HCT116 (cell line): ENCODE measurements at regions not wholly inside any gene's neighbourhood (a gene's known extent, or its start where the extent isn't known, plus 50 kb on each side); places are given as distances from the start of the nearest gene placed in this dataset.

Source experiments
- ATAC-seq: fragments of 200-7000 bp; cut with Tn5 transposase; 2 replicates; pipeline ENCODE4 v1.9.1; 2020; ENCODE audit warnings: mild to moderate bottlenecking, moderate library complexity
- BruUV-seq: library from RNA; stranded (reverse); fragments of 400-500 nt; replicated peaks from 2 replicates; lab custom pipeline; 2021; lab: Mats Ljungman, UMichigan
- CTCF ChIA-PET: fragments of 300-600 bp; sonication (Branson Sonifier 250); formaldehyde crosslinking; loops from one replicate; lab custom pipeline; 2021; ENCODE audit warnings: antibody characterized with exemption; lab: Charles Lee
- POLR2A ChIA-PET: fragments of 300-600, 350-600 bp; sonication (Branson Sonifier 250); formaldehyde crosslinking; loops from one replicate; lab custom pipeline; 2021; ENCODE audit warnings: antibody characterized with exemption; lab: Charles Lee
- RAD21 ChIA-PET, 2 experiments: fragments of 300-600 bp; sonication (Branson Sonifier 250); formaldehyde crosslinking; loops; one replicate each; lab custom pipeline; 2023; ENCODE audit warnings: low total read pairs in 2 of 2; ENCODE audit not compliant: uncharacterized antibody in 2 of 2, unreplicated experiment in 2 of 2, low non-redundant PET in 1 of 2; lab: Charles Lee
- DNase-seq: peaks from one replicate; pipeline ENCODE4 v3.0.0-alpha.2; 2010; ENCODE audit warnings: low read depth, low spot score
- H2AFZ ChIP-seq: fragments of 200-600 bp; shearing (Covaris generic), sonication (generic); 2 replicates; pipeline ENCODE4 v1.6.1; 2017; ENCODE audit warnings: low read depth, mixed run types, mixed read lengths, antibody characterized with exemption, low read length; ENCODE audit not compliant: poor library complexity, severe bottlenecking
- H3K27ac ChIP-seq: 2 replicates; pipeline ENCODE4 v1.5.1; 2012; ENCODE audit warnings: low read depth, low read length
- H3K27me3 ChIP-seq: fragments of 200-600 bp; sonication (generic); 2 replicates; pipeline ENCODE4 v1.6.1; 2016; ENCODE audit warnings: mixed run types, low read length, mixed read lengths; ENCODE audit not compliant: insufficient read depth
- H3K36me3 ChIP-seq, 2 experiments: fragments of 200-500 bp in 1 of 2; fragments of 200-600 bp in 1 of 2; sonication (Bioruptor generic) in 1 of 2; sonication (generic) in 1 of 2; 2 replicates each; pipeline versions ENCODE4 v1.5.1 to v1.6.1; 2014 to 2016; ENCODE audit warnings: low read length in 2 of 2, inconsistent platforms in 1 of 2, mixed read lengths in 1 of 2, mixed run types in 1 of 2; ENCODE audit not compliant: insufficient read depth in 2 of 2, control insufficient read depth in 1 of 2
- H3K4me1 ChIP-seq, 2 experiments: fragments of 200-600 bp in 1 of 2; sonication (generic) in 1 of 2; 2 replicates each; pipeline versions ENCODE4 v1.5.1 to v1.6.1; 2012 to 2017; ENCODE audit warnings: low read length in 2 of 2, inconsistent platforms in 1 of 2, mild to moderate bottlenecking in 1 of 2, mixed read lengths in 1 of 2, mixed run types in 1 of 2, moderate library complexity in 1 of 2; ENCODE audit not compliant: insufficient read depth in 2 of 2, control insufficient read depth in 1 of 2
- H3K4me2 ChIP-seq: fragments of 200-600 bp; sonication (generic); 2 replicates; pipeline ENCODE4 v1.6.1; 2017; ENCODE audit warnings: mixed run types, low read length, mixed read lengths
- H3K4me3 ChIP-seq, 2 experiments: fragments of 200-600 bp in 1 of 2; sonication (generic) in 1 of 2; replicated peaks in 1 of 2; 2 replicates each; pipeline ENCODE4 v1.5.1; 2011 to 2016; ENCODE audit warnings: low read length in 2 of 2, control low read depth in 1 of 2, low read depth in 1 of 2, mild to moderate bottlenecking in 1 of 2, mixed read lengths in 1 of 2, mixed run types in 1 of 2
- H3K79me2 ChIP-seq: fragments of 200-600 bp; sonication (generic); 2 replicates; pipeline ENCODE4 v1.6.1; 2017; ENCODE audit warnings: mild to moderate bottlenecking, mixed run types, low read length, moderate library complexity, mixed read lengths; ENCODE audit not compliant: insufficient read depth
- H3K9ac ChIP-seq: fragments of 200-600 bp; sonication (generic); 2 replicates; pipeline ENCODE4 v1.6.1; 2016; ENCODE audit warnings: low read length, mixed read lengths
- H3K9me2 ChIP-seq: fragments of 200-600 bp; sonication (generic), shearing (Covaris generic); 2 replicates; pipeline ENCODE4 v1.6.1; 2017; ENCODE audit warnings: mixed run types, mild to moderate bottlenecking, moderate library complexity; ENCODE audit not compliant: insufficient read depth
- H3K9me3 ChIP-seq, 2 experiments: fragments of 200-500 bp in 1 of 2; fragments of 200-600 bp in 1 of 2; sonication (Bioruptor generic) in 1 of 2; sonication (generic) in 1 of 2; 2 replicates each; pipeline ENCODE4 v1.6.1; 2014 to 2017; ENCODE audit warnings: low read length in 2 of 2, mixed read lengths in 2 of 2, inconsistent platforms in 1 of 2, low read depth in 1 of 2, mild to moderate bottlenecking in 1 of 2, mixed run types in 1 of 2, moderate library complexity in 1 of 2; ENCODE audit not compliant: control insufficient read depth in 1 of 2, insufficient read depth in 1 of 2
- H4K20me1 ChIP-seq: fragments of 200-600 bp; sonication (generic), shearing (Covaris generic); 2 replicates; pipeline ENCODE4 v1.6.1; 2017; ENCODE audit warnings: mixed run types, mild to moderate bottlenecking, moderate library complexity; ENCODE audit not compliant: insufficient read depth
- CBX3 ChIP-seq: IDR thresholded peaks from 2 replicates; pipeline ENCODE4 v1.6.1; 2012; ENCODE audit warnings: low read depth
- EGR1 ChIP-seq: IDR thresholded peaks from 2 replicates; pipeline ENCODE4 v1.6.1; 2012; ENCODE audit warnings: low read depth
- EZH2phosphoT487 ChIP-seq: fragments of 200-600 bp; IDR thresholded peaks from 2 replicates; pipeline ENCODE4 v1.6.1; 2018; ENCODE audit warnings: antibody characterized with exemption, borderline replicate concordance
- JUND ChIP-seq: IDR thresholded peaks from 2 replicates; pipeline ENCODE4 v1.6.1; 2012
- POLR2A ChIP-seq: IDR thresholded peaks from 2 replicates; pipeline ENCODE4 v1.7.0; 2011; ENCODE audit warnings: borderline replicate concordance; ENCODE audit not compliant: insufficient read depth, insufficient read length; ENCODE audit errors: extremely low read depth
- POLR2AphosphoS5 ChIP-seq: IDR thresholded peaks from 2 replicates; pipeline ENCODE4 v1.6.1; 2011; ENCODE audit warnings: mild to moderate bottlenecking, low read depth, low read length, moderate library complexity
- RAD21 ChIP-seq: IDR thresholded peaks from 2 replicates; pipeline ENCODE4 v1.6.1; 2012; ENCODE audit warnings: low read depth, mild to moderate bottlenecking
- SIN3A ChIP-seq: IDR thresholded peaks from 2 replicates; pipeline ENCODE4 v1.6.1; 2012; ENCODE audit warnings: low read depth
- ZFX ChIP-seq: fragments of 450-650 bp; IDR thresholded peaks from 2 replicates; pipeline ENCODE4 v1.6.1; 2017
- ZNF274 ChIP-seq: fragments of 200-500 bp; sonication (Bioruptor generic); IDR thresholded peaks from 2 replicates; pipeline ENCODE4 v1.6.1; 2014; ENCODE audit warnings: mild to moderate bottlenecking, low read depth, low read length, inconsistent platforms
- intact Hi-C: fragments of 100-400 bp; cut with micrococcal nuclease; formaldehyde crosslinking; loops from 2 replicates; pipeline ENCODE4 v1.10.0; 2022
- TF ChIP-seq, protein P1 (sequence below): IDR thresholded peaks from 2 replicates; pipeline ENCODE4 v1.6.1; 2011; ENCODE audit warnings: mild to moderate bottlenecking, low read length, moderate library complexity; ENCODE audit not compliant: insufficient replicate concordance; ENCODE audit errors: extremely low read depth
- TF ChIP-seq, protein P2 (sequence below), 3 experiments: fragments of 200-600 bp in 1 of 3; sonication (generic) in 1 of 3; IDR thresholded peaks in 2 of 3; conservative IDR thresholded peaks in 1 of 3; 2 replicates each; pipeline ENCODE4 v1.5.1; 2012 to 2017; ENCODE audit warnings: low read depth in 2 of 3, low read length in 2 of 3, antibody characterized with exemption in 1 of 3, borderline replicate concordance in 1 of 3, control low read depth in 1 of 3, mild to moderate bottlenecking in 1 of 3, mixed read lengths in 1 of 3, mixed run types in 1 of 3, moderate library complexity in 1 of 3; ENCODE audit not compliant: insufficient read depth in 1 of 3
- TF ChIP-seq, protein P3 (sequence below): IDR thresholded peaks from 2 replicates; pipeline ENCODE4 v1.6.1; 2012; ENCODE audit warnings: low read depth

DNA sequence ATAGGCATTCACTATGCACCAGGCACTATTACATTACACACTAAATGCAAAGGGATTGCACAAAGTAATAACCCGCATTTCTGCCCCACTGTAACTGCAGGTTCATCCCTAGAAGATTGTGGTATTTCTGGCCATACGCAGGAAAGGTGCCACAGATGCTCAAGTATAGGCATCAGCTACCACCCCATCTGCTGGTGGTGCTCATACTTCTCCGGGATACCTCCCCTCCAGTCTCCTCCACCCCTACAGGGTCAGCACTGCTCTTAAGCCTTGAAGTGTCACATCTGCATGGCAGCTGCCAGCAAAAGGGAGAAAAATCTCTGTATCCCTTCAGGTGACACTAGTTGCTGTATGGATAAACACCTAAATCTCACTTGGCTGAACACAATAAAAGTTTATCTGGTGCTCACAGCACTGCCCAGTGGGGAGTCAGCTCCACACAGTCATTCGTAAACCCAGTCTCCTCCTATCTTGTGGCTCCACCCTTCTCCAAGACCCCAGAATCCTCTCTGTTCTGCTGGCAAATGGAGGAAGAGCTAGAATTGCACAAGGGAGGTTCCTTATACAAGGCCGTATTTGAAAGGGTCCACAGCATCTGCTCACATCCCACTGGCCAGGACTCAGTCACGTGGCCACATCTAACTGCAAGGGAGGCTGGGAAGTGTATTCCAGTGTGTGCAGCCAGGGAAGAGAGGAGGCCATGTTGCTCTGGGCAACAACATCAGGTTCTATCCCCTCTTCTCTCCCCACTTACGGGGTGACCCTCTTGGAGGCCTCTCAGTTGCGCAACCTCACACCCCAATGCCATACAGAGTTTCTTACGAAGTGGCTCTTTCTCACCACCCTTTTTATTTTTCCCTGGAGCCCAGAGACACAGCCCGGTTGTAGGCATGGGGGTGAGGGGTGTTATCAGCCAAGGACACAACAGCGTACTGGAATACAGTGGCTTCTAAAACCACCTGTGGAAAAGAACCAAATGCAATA, 114.7 kb downstream of the BUD13 start:
- Histone ChIP-seq H2AFZ (no peak overlapping the region), H3K36me3 (no peaks in the 10 kb centered on the region), H3K4me1 (no peaks in the 10 kb centered on the region), H3K4me2 (no peak overlapping the region), H4K20me1 (no peaks in the 10 kb centered on the region; the same call in 1 of the 2 replicates), H3K9me3 (peaks cover 7 to 10% of the 10 kb centered on the region in 2 experiments; a peak in 2 of 4 replicates), H3K9ac (no peak overlapping the region), H3K27ac (no peak overlapping the region), H3K4me3 (no peak overlapping the region), H3K27me3 (peaks cover 13% of the 10 kb centered on the region; the same call in 1 of the 2 replicates), H3K79me2 (no peaks in the 10 kb centered on the region), H3K9me2 (no peaks in the 10 kb centered on the region)
- ChIA-PET CTCF (no interaction called here), POLR2A (no interaction called here), RAD21 (no interaction called here)
- intact Hi-C loops, result no loop called here
- BruUV-seq, result no TSS peak
- DNase-seq (no peak), ATAC-seq (peak; percentile 72)
- TF ChIP-seq POLR2A (no peak), RAD21 (no peak), ZFX (no peak), EGR1 (no peak), EZH2phosphoT487 (no peak), CBX3 (no peak), JUND (no peak), ZNF274 (no peak), SIN3A (no peak), POLR2AphosphoS5 (no peak)
- TF ChIP-seq, protein P1, sequence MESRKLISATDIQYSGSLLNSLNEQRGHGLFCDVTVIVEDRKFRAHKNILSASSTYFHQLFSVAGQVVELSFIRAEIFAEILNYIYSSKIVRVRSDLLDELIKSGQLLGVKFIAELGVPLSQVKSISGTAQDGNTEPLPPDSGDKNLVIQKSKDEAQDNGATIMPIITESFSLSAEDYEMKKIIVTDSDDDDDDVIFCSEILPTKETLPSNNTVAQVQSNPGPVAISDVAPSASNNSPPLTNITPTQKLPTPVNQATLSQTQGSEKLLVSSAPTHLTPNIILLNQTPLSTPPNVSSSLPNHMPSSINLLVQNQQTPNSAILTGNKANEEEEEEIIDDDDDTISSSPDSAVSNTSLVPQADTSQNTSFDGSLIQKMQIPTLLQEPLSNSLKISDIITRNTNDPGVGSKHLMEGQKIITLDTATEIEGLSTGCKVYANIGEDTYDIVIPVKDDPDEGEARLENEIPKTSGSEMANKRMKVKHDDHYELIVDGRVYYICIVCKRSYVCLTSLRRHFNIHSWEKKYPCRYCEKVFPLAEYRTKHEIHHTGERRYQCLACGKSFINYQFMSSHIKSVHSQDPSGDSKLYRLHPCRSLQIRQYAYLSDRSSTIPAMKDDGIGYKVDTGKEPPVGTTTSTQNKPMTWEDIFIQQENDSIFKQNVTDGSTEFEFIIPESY, result no peak
- TF ChIP-seq, protein P2, sequence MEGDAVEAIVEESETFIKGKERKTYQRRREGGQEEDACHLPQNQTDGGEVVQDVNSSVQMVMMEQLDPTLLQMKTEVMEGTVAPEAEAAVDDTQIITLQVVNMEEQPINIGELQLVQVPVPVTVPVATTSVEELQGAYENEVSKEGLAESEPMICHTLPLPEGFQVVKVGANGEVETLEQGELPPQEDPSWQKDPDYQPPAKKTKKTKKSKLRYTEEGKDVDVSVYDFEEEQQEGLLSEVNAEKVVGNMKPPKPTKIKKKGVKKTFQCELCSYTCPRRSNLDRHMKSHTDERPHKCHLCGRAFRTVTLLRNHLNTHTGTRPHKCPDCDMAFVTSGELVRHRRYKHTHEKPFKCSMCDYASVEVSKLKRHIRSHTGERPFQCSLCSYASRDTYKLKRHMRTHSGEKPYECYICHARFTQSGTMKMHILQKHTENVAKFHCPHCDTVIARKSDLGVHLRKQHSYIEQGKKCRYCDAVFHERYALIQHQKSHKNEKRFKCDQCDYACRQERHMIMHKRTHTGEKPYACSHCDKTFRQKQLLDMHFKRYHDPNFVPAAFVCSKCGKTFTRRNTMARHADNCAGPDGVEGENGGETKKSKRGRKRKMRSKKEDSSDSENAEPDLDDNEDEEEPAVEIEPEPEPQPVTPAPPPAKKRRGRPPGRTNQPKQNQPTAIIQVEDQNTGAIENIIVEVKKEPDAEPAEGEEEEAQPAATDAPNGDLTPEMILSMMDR (IDR thresholded peaks at IDR 0.05 in 2 of 3, conservative IDR thresholded peaks at IDR 0.05 in 1 of 3; ENCODE audit: borderline replicate concordance in 1 of 3, insufficient read depth in 1 of 3, low read depth in 2 of 3, low read length in 2 of 3), result no peak
- TF ChIP-seq, protein P3, sequence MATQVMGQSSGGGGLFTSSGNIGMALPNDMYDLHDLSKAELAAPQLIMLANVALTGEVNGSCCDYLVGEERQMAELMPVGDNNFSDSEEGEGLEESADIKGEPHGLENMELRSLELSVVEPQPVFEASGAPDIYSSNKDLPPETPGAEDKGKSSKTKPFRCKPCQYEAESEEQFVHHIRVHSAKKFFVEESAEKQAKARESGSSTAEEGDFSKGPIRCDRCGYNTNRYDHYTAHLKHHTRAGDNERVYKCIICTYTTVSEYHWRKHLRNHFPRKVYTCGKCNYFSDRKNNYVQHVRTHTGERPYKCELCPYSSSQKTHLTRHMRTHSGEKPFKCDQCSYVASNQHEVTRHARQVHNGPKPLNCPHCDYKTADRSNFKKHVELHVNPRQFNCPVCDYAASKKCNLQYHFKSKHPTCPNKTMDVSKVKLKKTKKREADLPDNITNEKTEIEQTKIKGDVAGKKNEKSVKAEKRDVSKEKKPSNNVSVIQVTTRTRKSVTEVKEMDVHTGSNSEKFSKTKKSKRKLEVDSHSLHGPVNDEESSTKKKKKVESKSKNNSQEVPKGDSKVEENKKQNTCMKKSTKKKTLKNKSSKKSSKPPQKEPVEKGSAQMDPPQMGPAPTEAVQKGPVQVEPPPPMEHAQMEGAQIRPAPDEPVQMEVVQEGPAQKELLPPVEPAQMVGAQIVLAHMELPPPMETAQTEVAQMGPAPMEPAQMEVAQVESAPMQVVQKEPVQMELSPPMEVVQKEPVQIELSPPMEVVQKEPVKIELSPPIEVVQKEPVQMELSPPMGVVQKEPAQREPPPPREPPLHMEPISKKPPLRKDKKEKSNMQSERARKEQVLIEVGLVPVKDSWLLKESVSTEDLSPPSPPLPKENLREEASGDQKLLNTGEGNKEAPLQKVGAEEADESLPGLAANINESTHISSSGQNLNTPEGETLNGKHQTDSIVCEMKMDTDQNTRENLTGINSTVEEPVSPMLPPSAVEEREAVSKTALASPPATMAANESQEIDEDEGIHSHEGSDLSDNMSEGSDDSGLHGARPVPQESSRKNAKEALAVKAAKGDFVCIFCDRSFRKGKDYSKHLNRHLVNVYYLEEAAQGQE, result no peak
